HG03139 (cell line): ENCODE measurements at regions not wholly inside any gene's neighbourhood (a gene's known extent, or its start where the extent isn't known, plus 50 kb on each side); places are given as distances from the start of the nearest gene placed in this dataset.
"Not testable (repeated sequence)": the region's sequence is repeated elsewhere in the genome, so short reads cannot be mapped to it uniquely, and the experiment has no call there.

Experiments used
- ATAC-seq: cut with Tn5 transposase; IDR thresholded peaks from one replicate; pipeline ENCODE4 v1.9.1; 2021; ENCODE audit not compliant: unreplicated experiment

DNA sequence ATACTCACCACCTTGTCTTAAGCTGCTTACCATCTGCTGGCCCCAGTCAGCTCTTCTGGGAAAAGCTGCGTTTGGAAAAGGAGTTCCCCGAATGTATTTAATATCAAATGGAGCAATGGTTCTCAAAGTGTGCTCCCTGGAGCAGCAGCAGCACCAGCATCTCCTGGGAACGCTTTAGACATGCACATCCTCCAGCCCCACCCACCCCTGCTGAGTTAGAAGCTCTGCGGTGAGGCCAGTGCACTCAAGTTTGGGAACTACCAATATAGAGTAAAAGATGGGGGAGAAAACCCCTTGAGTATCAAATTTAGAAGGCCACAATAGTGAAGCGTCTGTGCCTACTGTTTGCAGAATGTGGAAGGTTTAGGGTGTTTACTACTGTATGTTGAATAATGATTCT lies 124.0 kb upstream of the TOPAZ1 start:
- no peak for ATAC-seq

DNA sequence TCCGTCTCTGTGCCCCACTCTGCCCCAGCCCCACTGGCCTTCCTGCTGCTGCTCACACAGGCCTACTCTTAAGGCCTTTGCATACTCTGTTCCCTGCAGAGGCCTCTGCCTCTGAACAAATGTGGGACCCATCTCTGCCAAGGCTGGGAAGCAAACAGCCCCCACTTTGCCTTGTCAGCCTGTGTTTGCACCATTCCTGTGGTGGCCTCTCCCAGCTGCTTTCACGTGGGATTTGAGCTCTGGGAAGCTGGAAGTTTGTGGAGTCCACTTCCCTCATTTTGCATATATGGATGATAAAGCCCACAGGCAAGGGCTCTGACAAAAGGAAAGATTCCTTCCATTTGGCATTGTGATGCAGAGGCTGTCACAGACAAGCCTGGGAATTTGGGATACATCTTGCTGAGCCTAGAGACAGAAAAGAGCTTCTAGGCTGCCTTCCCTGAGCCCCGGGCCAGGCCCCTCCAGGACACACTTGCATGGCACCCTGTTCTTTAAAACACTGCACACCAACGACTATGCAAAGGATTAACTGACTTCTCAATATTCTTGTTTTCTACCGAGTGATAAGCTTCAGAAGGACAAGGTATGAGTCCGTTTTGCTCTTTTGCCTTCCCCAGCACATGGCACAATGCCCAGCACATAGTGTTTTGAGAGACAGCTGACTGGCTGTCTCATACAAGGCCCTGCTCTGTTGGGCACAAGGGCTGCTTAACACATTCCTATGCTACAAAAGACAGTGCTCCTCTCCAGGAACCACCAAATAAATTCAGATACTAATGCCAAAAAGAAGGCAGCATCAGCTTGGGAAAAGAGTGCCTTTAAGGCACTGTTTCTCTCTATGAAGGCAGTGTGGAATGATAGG lies 120.7 kb upstream of the TOPAZ1 start:
- no peak for ATAC-seq

DNA sequence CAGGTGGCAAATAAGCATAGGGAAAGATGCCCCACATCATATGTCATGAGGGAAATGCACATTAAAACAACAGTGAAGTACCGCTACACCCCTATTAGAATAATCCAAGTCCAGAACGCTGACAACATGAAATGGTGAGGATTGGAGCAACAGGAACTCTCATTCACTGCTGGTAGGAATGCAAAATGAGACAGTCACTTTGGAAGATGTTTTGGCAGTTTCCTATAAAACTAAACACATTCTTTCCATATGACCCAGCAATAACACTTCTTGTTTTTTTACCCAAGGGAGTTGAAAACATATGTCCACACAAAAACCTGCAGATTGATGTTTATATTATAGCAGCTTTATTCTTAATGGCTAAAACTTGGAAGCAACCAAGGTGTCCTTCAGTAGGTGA lies 116.4 kb upstream of the TOPAZ1 start:
- ATAC-seq: no peak

DNA sequence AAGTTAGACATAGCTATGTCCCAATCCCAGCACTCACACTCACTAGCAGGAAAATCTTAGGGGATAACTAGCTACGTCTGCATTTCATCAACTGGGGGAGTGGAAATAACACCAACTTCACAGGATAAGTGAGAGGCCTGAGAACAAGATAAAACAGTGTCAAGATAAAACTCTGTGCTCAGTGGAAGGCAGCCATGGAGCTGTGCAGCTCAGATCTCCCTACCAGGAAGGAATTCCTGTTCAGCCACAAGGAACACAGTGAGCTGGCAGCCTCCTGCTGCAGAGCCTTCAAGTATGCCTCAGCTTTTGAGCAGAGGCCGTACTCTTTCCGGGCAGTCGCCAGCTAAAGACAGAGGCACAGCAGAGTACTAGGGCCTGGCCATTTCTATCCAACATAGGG lies 115.8 kb upstream of the TOPAZ1 start:
- ATAC-seq: no peak

DNA sequence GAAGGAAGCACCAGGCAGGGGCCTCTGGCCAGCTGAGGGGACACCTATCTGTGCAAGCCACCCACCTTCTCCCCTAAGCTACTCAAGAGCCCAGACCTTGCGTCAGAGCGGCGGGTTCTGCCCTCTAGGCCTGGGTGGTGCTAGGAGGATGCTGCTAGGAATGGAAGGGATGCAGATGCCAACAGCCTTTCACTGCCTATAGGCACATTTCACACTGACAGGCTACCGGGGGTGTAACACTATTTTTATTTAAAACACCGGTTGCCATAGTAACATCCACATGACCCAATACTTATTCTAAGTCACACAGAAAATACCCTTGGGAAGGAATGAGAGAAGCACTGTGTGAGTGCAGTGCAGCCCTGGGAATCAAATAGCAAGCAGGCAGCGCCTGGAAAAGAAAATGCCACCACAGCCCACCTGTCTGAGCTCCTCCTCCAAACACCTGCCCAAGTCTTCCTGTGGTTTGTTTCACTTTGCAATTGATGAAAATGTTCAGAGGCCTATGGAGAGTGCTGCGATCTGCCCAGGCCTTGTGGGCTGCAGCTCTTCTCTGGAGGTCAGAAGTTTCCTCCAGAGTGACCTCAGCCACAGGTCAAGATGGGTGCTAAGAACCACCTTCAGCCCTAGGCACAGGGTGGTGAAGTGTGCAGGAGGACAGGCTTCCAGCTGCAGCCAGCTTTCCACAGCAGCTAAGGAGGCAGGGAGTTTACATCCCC lies 113.5 kb upstream of the TOPAZ1 start:
- no peak for ATAC-seq

DNA sequence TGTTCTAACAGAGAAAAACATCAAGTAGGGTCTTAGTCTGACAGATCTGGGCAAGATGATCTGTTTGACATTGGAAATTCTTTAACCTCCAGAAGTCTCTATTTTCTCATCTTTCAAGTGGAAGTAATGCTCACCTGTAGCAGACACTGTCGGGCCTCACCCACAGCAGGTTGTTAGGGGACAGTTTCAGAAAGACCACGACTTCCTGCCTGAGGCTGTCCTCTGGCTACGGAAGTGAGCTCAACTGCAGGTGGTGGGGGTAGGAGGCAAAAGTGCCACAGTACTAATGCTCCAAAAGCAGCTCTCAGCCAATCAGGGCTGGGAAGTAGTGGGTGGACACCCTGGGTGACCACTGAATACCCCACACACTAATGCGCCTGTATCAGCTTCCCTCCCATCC lies 111.4 kb upstream of the TOPAZ1 start:
- ATAC-seq: no peak

DNA sequence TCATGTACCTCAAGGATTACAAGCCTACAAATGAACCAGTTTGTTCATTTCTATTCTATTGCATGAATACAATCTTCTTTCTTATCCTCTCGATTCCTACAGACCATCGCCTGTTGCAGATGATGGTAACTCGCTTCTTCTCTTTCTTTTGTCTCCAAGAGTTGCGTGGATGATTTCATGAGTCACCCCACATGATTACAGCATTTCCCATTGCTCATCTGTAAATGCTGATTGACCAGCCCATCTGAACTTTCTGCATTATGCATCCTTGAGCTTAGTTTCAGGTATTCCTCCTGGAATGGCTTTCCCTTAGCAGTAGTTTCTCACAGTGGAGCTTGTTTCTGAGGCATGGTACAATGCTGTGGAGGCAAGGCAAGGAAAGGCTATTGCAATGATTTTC lies 109.6 kb upstream of the TOPAZ1 start:
- ATAC-seq: no peak

DNA sequence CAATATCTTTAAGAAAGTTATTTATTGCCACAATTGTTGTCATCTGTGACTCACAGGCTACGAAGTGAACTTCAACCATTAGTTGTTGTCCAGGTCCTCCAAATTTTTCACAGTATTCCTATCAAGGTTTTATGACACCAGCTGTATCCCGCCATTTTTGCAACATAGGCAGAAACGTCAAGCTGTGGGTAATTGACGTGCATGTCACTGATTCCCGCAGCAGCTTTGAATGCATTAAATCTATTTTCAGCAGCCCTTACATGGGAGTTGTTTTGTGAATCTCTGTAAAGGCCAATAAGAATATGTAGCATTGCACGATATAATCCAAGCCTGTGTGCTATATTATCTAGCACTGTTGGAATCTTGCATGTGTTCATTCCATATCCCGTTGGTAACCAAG lies 109.1 kb upstream of the TOPAZ1 start:
- no peak for ATAC-seq

DNA sequence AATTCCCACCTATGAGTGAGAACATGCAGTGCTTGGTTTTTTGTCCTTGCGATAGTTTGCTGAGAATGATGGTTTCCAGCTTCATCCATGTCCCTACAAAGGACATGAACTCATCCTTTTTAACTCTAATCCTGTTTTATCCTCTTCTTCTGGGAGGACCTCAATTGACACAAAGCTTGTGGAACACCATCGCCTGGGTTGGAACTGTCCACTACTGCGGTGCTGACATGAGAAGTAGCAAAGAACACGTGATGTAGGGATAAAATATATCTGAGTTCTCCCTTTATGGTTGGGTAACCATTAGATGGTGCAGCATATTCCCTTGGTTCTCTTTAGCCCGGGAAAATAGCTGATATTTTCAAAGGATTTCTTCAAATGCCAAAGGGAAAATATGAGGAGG lies 105.3 kb upstream of the TOPAZ1 start:
- ATAC-seq: no peak

DNA sequence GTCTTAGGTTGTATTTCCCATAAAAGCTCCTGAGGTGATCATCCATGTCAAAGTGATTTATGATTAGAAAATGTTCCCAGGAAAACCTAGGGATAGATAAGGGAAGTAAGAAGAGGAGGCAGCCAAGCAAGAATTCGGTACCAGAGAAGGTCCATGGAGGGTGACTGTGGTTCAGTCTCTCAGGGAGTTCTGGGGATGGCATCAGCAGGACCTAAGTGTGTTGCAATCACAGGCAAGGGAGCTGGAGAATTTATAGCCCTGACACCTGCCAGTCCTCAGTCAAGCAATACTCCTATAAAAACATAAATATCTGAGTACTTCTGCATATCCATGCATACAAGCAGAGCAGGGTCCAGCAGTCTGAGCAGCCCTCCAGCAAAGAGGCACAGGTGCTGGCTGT lies 95.6 kb upstream of the TOPAZ1 start:
- no peak for ATAC-seq

DNA sequence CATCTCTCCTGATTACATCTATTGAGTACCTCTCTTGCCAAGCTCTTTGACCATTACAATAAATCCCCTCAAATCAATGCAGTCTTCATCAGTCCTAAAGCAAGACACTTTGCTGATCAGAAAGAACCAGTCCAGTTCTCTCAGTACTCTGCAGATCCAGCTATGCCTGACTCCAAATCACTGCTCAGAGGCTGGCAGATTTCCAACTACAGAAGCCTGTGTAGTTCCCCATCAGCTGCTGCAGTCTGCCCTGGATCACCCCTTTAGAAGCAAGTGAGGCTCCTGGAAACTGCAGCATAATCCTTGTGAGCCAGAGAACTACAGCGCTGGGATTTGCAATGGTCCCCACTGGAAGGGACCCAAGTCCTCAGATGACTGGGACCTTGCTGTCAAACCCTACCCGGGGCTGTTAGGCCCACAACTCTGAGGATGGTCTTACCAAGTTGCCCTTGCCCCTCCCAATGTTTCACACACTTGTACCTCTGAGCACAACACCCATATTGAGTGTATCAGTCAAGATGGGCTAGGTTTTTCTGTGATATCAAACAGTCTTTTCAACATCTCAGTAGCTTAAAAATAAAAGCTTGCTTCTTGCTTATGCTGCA lies 81.9 kb upstream of the TOPAZ1 start:
- ATAC-seq: no peak

DNA sequence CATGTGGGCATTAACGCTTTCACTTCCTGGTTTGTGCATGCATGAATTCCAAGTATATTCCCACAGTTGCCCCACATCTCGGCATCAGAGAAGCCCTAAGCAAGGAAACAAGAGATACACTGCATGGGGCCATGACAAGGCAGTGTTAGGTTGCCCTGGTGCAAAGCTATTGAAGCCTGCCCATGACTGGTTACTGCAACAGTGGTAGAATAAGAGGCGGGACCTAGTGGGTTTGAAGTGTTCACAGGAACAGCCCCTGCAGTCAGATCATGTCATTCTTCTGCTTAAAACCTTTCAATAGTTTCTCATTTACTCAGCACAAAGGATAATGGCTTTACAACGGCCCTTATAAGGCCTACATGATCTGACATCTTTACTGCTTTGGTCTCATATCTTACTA lies 80.9 kb upstream of the TOPAZ1 start:
- no peak for ATAC-seq

DNA sequence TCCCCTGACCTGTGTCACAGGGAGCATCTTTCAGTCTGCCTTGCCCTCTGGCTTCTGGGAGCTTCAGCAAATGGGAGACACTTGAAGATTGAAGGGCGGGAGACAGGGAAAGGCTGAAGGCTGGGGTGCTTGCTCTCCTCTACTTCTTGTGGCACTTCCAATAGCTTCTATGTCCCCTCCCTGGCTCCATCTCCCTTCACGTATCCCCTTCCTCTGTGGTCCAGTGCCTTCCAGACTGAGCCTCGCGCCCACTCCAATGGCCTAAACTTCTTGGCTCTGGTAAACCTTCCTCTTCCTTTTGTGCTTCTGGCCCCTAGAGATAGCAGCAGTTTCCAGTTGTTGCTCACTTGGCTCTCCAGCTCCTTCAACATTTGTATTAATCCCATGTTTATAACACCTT lies 69.8 kb upstream of the TOPAZ1 start:
- ATAC-seq: no peak

DNA sequence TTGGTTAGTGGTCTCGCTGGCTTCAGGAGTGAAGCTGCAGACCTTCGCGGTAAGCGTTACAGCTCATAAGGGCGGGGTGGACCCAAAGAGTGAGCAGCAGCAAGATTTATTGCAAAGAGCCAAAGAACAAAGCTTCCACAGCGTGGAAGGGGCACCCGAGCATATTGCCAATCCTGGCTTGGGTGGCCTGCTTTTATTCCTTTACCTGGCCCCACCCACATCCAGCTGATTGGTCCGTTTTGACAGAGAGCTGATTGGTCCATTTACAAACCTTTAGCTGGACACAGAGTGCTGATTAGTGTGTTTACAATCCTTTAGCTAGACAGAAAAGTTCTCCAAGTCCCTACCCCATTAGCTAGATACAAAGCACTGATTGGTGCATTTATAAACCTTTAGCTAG lies 69.0 kb upstream of the TOPAZ1 start:
- not testable (repeated sequence) for ATAC-seq

DNA sequence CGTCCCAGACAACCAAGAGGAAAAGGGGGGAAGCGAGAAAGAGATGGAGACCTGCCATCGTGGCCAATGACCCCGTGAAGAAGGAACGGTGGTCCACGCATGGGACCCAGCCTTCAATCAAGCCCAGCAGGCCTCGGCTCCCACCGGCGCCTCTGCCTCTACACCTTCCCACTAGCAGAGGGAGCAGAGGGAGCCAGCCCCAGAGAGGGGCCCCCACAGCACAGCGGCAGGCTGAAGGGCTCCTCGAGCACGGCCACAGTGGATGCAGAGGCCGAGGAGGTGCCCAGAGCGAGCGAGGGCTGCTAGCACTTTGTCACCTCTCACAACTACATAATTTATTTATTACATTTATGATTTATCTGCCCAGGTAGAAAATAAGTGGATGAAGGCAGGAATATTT lies 68.4 kb upstream of the TOPAZ1 start:
- no peak for ATAC-seq

DNA sequence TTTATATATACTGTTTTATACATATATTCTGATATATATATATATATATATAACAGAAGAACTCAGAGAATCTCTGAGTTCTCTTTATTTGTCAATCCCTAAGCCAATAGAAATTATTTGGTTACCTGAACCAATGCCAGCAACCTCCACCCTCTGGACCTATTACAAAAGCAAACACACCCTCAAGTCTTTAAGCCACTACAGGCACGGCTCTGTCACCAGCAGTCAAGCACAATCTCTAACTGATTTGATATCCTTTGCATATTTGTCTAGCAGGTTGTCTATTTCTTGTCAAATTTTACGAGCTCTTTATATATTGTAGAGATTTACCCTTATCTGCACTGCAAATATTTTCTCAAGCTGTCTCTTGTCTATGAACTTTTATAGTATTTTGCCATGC lies 66.6 kb upstream of the TOPAZ1 start:
- no peak for ATAC-seq

DNA sequence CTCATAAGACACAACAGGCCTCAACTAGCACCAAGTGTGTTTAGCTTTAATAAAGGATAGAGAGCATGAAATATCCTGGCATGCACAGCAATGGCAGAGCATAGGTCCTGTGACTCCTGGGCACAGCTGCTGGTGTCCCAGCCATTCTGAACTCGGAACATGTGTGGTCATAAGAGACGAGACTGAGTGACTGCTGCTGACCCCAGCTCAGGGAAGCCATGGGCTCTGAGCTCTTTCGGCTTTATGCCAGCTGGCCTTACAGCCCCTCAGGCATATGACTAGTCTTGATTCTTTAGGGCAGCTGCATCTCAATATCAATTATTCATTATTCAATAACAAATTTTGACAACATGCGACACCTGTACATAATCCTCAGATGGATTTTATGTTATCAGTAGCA lies 62.4 kb upstream of the TOPAZ1 start:
- no peak for ATAC-seq

DNA sequence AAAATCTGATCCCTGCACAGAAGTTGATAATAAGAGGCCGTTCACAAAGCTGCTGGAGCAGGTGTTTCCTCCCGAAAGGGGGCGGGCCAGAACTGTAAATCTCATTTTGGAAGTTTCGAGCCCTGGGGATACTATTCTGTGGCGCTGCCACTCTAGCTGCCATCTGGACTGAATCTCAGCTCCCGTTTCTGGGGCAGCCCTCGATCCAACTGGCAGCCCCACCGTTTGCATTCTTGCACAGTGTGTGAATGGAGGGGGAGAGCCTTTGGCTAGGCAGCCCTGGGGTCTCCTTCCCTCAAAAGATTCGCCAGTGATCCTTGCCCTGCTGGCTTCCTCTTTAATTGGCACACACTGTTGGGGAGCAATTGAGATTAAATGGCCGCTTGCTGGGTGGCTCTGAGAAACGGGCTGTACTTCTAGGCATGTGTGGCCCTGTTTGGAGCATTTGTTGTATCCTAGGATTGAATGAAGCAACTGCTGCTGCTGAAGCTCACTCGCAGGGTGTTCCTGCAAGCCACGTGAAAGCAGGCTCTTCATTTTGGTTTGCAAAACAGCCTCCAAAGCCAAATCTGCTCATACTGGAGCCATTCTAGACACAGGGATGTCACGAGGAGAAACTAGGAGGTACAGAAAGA lies 57.2 kb upstream of the TOPAZ1 start:
- no peak for ATAC-seq

DNA sequence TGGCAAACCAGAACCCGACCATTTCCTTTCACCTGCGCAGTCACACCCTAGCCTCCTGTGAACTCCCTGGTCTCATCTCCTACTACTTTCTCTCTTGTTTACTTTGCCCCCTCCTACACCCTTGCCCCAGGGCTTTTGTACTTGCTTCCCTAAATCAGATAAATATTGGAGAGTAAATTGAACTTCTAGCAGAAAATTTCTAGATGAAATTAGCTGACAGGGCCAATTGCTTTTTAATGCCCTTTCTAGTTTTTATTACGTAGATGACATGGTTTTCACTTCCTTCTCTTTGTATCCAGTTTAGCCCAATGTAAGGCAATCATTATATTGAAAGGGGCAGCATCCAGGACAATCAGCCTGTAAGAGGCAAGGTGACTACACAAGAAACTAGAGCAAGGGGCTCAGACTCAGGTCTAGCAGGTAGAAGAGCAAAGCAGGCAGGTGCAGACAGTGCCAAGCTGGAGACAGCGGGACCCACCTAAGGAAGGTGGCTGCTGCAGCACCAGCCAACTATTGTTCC lies 56.2 kb upstream of the TOPAZ1 start:
- ATAC-seq: no peak

DNA sequence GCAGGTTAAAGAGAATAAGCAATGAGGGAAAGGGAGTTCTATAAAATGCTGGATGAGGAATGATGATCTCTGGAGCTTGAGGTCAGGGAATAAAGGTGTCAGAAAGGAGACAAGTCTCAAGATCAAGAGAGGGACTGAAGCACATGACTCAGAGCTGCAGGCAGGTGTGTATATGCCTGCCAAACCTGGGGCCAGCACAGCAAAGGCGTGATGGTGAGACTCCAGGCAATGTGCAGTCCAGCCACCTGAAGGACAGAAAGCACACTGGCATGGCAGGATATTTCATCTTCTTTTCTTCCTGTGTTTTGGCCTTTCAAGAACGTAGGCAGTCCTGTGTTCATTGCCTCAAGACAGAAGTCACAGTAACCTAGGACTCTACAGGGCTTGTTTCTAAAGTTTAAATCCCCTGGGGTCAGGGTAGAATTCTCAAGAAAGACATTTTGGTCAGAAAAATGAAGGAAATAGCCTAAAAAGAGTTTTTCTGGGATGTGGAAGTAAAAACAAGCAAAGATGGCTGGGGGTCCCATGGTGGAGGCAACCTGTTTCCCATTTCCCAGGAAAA lies 55.5 kb upstream of the TOPAZ1 start:
- no peak for ATAC-seq

DNA sequence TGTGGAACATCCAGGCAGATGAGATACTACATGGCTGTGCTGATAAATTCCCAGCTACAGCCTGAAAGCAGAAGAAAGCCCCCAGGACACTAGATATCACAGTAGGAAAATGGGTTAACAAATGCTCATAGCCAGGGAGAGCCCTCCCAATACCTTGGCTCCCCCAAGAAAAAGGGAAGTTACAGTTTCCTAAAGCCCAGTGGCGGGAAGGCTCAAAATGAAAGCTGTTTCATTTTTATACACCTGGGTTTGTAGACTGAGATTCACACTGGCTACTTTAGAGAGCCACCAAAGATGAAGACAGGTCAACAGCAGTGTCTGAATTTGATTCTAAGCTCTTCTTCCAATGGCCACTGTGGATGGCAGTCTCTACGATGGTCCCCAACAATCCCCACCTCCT lies 55.0 kb upstream of the TOPAZ1 start:
- no peak for ATAC-seq
